Neural progenitor cell (in vitro differentiated cells): ENCODE measurements at regions not wholly inside any gene's neighbourhood (a gene's known extent, or its start where the extent isn't known, plus 50 kb on each side); places are given as distances from the start of the nearest gene placed in this dataset.

Experiments used
- DNase-seq: peaks from one replicate; pipeline ENCODE4 v3.0.0-alpha.2; 2016; ENCODE audit warnings: low spot score
- H2AFZ ChIP-seq: fragments of 200-600 bp; sonication (generic); replicated peaks from 2 replicates; pipeline ENCODE4 v1.6.1; 2016; ENCODE audit warnings: antibody characterized with exemption
- H3F3A ChIP-seq: fragments of 200-600 bp; sonication (generic); 2 replicates; pipeline ENCODE4 v1.6.1; 2016; ENCODE audit warnings: antibody characterized with exemption, low read depth
- H3K27ac ChIP-seq: fragments of 200-600 bp; sonication (generic); 2 replicates; pipeline ENCODE4 v1.5.1; 2016; ENCODE audit warnings: mild to moderate bottlenecking
- H3K27me3 ChIP-seq: fragments of 200-600 bp; sonication (generic); 2 replicates; pipeline ENCODE4 v1.6.1; 2016; ENCODE audit warnings: mild to moderate bottlenecking, moderate library complexity
- H3K36me3 ChIP-seq: fragments of 200-600 bp; sonication (generic); 2 replicates; pipeline ENCODE4 v1.5.1; 2016
- H3K4me1 ChIP-seq: fragments of 200-600 bp; sonication (generic); 2 replicates; pipeline ENCODE4 v1.6.1; 2016; ENCODE audit warnings: mixed run types
- H3K4me2 ChIP-seq: fragments of 200-600 bp; sonication (generic); 2 replicates; pipeline ENCODE4 v1.6.1; 2016
- H3K4me3 ChIP-seq: fragments of 200-600 bp; sonication (generic); 2 replicates; pipeline ENCODE4 v1.5.1; 2016
- H3K79me2 ChIP-seq: fragments of 200-600 bp; sonication (generic); 2 replicates; pipeline ENCODE4 v1.6.1; 2016; ENCODE audit warnings: low read depth
- H3K9ac ChIP-seq: fragments of 200-600 bp; sonication (generic); 2 replicates; pipeline ENCODE4 v1.6.1; 2016
- H3K9me3 ChIP-seq: fragments of 200-600 bp; sonication (generic); 2 replicates; pipeline ENCODE4 v1.5.1; 2016; ENCODE audit warnings: low read depth
- H4K20me1 ChIP-seq: fragments of 200-600 bp; sonication (generic); 2 replicates; pipeline ENCODE4 v1.6.1; 2016; ENCODE audit warnings: low read depth
- H3K27ac Mint-ChIP-seq: 3 replicates; pipeline ENCODE4 v1.8.0; 2021; ENCODE audit warnings: mixed read lengths
- H3K27me3 Mint-ChIP-seq: 2 replicates; pipeline ENCODE4 v1.8.0; 2022; ENCODE audit warnings: low read depth, mild to moderate bottlenecking, inconsistent platforms, moderate library complexity, mixed read lengths; ENCODE audit not compliant: insufficient read depth
- H3K36me3 Mint-ChIP-seq: 3 replicates; pipeline ENCODE4 v1.8.0; 2021; ENCODE audit warnings: mixed read lengths
- H3K4me1 Mint-ChIP-seq: 3 replicates; pipeline ENCODE4 v1.8.0; 2021; ENCODE audit warnings: mixed read lengths
- H3K4me3 Mint-ChIP-seq: 3 replicates; pipeline ENCODE4 v1.8.0; 2021; ENCODE audit warnings: mild to moderate bottlenecking, moderate library complexity, mixed read lengths
- H3K9me3 Mint-ChIP-seq: 3 replicates; pipeline ENCODE4 v1.8.0; 2020; ENCODE audit warnings: mixed read lengths
- CTCF ChIP-seq: fragments of 200-600 bp; sonication (generic); IDR thresholded peaks from 2 replicates; pipeline ENCODE4 v1.5.1; 2017; ENCODE audit warnings: antibody characterized with exemption, mild to moderate bottlenecking
- EZH2 ChIP-seq: fragments of 200-600 bp; sonication (generic); IDR thresholded peaks from 2 replicates; pipeline ENCODE4 v1.6.1; 2017; ENCODE audit warnings: antibody characterized with exemption, mild to moderate bottlenecking, moderate library complexity
- EZH2phosphoT487 ChIP-seq: fragments of 200-600 bp; sonication (generic); IDR thresholded peaks from 2 replicates; pipeline ENCODE4 v1.6.1; 2017; ENCODE audit warnings: antibody characterized with exemption

DNA sequence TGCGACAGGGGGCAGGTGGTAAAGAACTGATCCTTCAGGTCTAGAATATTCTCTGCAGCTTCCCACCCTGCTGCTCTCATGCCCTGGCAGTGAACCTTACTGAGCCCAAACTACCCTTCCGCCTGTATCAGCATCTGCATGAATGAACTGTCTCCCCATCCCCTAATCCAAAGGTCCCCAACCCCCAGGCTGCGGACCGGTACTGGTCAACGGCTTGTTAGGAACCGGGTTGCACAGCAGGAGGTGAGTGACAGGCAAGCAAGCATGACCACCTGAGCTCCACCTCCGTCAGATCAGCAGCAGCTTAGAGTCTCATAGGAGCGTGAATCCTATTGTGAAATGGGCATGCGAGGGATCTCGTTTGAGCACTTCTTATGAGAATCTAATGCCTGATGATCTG, 58.2 kb upstream of the LMO1 start:
- Mint-ChIP-seq H3K27me3 (peaks cover 8% of the 10 kb centered on the region), H3K27ac (no peak overlapping the region), H3K9me3 (peaks cover 13% of the 10 kb centered on the region), H3K4me3 (no peak overlapping the region), H3K4me1 (peaks cover 14% of the 10 kb centered on the region), H3K36me3 (no peaks in the 10 kb centered on the region)
- H4K20me1 ChIP-seq, result no peaks in the 10 kb centered on the region
- no peaks in the 10 kb centered on the region for H3K27me3 ChIP-seq
- no peak for TF ChIP-seq EZH2phosphoT487
- TF ChIP-seq CTCF, result no peak
- TF ChIP-seq EZH2, result no peak
- no peak overlapping the region for H3K9ac ChIP-seq
- no peak for DNase-seq
- no peak overlapping the region for H3K27ac ChIP-seq
- no peaks in the 10 kb centered on the region for H3K79me2 ChIP-seq
- no peak overlapping the region for H3K4me3 ChIP-seq
- H3K36me3 ChIP-seq, result no peaks in the 10 kb centered on the region
- H3K9me3 ChIP-seq, result no peaks in the 10 kb centered on the region
- no peak overlapping the region for H3K4me2 ChIP-seq
- peaks cover 10% of the 10 kb centered on the region for H3K4me1 ChIP-seq
- no peaks in the 10 kb centered on the region for H3F3A ChIP-seq
- H2AFZ ChIP-seq, result no peak overlapping the region

GRCh38 chr11:8320076-8320475, 56.4 kb upstream of the LMO1 start:
- Mint-ChIP-seq H3K4me1 (peaks cover 8% of the 10 kb centered on the region), H3K4me3 (no peak overlapping the region), H3K27ac (no peak overlapping the region), H3K9me3 (peaks cover 13% of the 10 kb centered on the region), H3K36me3 (no peaks in the 10 kb centered on the region), H3K27me3 (peaks cover 12% of the 10 kb centered on the region)
- no peak overlapping the region for H3K4me3 ChIP-seq
- H3K79me2 ChIP-seq, result no peaks in the 10 kb centered on the region
- no peaks in the 10 kb centered on the region for H3K9me3 ChIP-seq
- no peaks in the 10 kb centered on the region for H3K4me1 ChIP-seq
- no peaks in the 10 kb centered on the region for H4K20me1 ChIP-seq
- no peak for TF ChIP-seq EZH2
- TF ChIP-seq CTCF, result no peak
- H3K36me3 ChIP-seq, result no peaks in the 10 kb centered on the region
- no peak overlapping the region for H3K4me2 ChIP-seq
- DNase-seq, result no peak
- peaks cover 9% of the 10 kb centered on the region for H3K27me3 ChIP-seq
- H3K9ac ChIP-seq, result no peak overlapping the region
- H2AFZ ChIP-seq, result no peak overlapping the region
- no peak overlapping the region for H3K27ac ChIP-seq
- H3F3A ChIP-seq, result peaks cover under 1% of the 10 kb centered on the region

GRCh38 chr11:8318536-8318935, 54.9 kb upstream of the LMO1 start:
- Mint-ChIP-seq H3K36me3 (no peaks in the 10 kb centered on the region), H3K4me1 (peaks cover 15% of the 10 kb centered on the region), H3K27ac (peak overlapping the region; percentile 44), H3K27me3 (peaks cover 9% of the 10 kb centered on the region), H3K9me3 (peaks cover 13% of the 10 kb centered on the region), H3K4me3 (no peak overlapping the region)
- Histone ChIP-seq H2AFZ (no peak overlapping the region), H4K20me1 (peaks cover under 1% of the 10 kb centered on the region), H3K9ac (no peak overlapping the region), H3K4me3 (no peak overlapping the region), H3F3A (peaks cover 5% of the 10 kb centered on the region), H3K9me3 (no peaks in the 10 kb centered on the region), H3K27ac (no peak overlapping the region), H3K27me3 (peaks cover 9% of the 10 kb centered on the region), H3K36me3 (no peaks in the 10 kb centered on the region), H3K4me2 (no peak overlapping the region), H3K4me1 (peaks cover 8% of the 10 kb centered on the region), H3K79me2 (no peaks in the 10 kb centered on the region)
- DNase-seq, result peak; percentile 85
- TF ChIP-seq EZH2 (no peak), CTCF (peak; percentile 81)

GRCh38 chr11:8317159-8317558, 53.5 kb upstream of the LMO1 start:
- peaks cover 9% of the 10 kb centered on the region for H3K27me3 ChIP-seq
- H4K20me1 ChIP-seq, result peaks cover 12% of the 10 kb centered on the region
- Mint-ChIP-seq H3K36me3 (no peaks in the 10 kb centered on the region), H3K4me1 (peaks cover 25% of the 10 kb centered on the region), H3K27ac (no peak overlapping the region), H3K9me3 (peaks cover 7% of the 10 kb centered on the region), H3K4me3 (no peak overlapping the region), H3K27me3 (peaks cover 17% of the 10 kb centered on the region)
- H3K79me2 ChIP-seq, result no peaks in the 10 kb centered on the region
- no peak overlapping the region for H3K4me2 ChIP-seq
- H3K36me3 ChIP-seq, result no peaks in the 10 kb centered on the region
- no peaks in the 10 kb centered on the region for H3K9me3 ChIP-seq
- TF ChIP-seq EZH2phosphoT487 (no peak), CTCF (no peak), EZH2 (no peak)
- peaks cover 20% of the 10 kb centered on the region for H3K4me1 ChIP-seq
- H3K9ac ChIP-seq, result no peak overlapping the region
- no peak overlapping the region for H2AFZ ChIP-seq
- H3K4me3 ChIP-seq, result no peak overlapping the region
- H3K27ac ChIP-seq, result no peak overlapping the region
- H3F3A ChIP-seq, result peaks cover 16% of the 10 kb centered on the region
- no peak for DNase-seq
